Suppressor macrophage treated with lipopolysaccharide for 4 hours (primary cell): ENCODE measurements at regions not wholly inside any gene's neighbourhood (a gene's known extent, or its start where the extent isn't known, plus 50 kb on each side); places are given as distances from the start of the nearest gene placed in this dataset.

ENCODE experiments used
- DNase-seq: peaks from one replicate; pipeline ENCODE4 v3.0.0-alpha.2; 2020

GRCh38 chr3:27865731-27866130, 143.6 kb upstream of the EOMES start:
- no peak for DNase-seq

DNA sequence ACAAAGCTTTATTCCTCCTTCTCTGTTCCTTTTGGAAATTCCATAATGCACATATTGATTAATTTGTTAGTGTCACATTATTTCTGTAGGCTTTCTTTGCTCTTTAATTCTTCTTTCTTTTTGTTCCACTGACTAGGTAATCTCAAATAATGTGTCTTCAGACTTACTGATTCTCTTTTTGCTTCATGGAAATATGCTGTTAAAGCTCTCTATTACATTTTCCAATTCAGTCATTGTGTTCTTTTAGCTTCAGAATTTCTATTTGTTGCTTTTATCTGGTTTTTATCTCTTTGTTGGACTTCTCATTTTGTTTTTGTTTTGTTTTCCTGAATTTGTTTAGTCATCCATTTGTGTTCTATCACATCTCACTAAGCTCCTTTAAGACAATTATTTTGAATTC, 147.0 kb upstream of the EOMES start:
- DNase-seq: no peak

GRCh38 chr3:27877061-27878013, 155.2 kb upstream of the EOMES start:
- no peak for DNase-seq

DNA sequence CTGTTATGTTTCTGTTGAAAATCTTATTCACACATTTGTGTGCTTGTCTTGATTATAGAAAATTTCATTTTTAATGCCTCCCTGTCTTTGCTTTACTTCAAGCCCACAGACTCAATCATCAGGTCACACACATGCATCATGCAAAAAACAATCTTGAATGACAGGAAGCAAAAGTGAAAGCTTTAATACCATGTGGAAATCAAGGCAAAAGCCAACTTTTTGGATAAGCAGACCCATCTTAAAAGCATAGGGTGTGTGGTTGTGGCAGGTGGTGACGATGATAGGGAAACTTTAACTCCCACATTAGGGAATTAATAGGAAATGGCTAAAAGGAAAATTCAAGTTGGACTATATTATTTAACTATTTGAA, 155.9 kb upstream of the EOMES start:
- DNase-seq: no peak

GRCh38 chr3:27880969-27881892, 159.1 kb upstream of the EOMES start:
- no peak for DNase-seq

GRCh38 chr3:27883266-27883665, 161.1 kb upstream of the EOMES start:
- DNase-seq: no peak

DNA sequence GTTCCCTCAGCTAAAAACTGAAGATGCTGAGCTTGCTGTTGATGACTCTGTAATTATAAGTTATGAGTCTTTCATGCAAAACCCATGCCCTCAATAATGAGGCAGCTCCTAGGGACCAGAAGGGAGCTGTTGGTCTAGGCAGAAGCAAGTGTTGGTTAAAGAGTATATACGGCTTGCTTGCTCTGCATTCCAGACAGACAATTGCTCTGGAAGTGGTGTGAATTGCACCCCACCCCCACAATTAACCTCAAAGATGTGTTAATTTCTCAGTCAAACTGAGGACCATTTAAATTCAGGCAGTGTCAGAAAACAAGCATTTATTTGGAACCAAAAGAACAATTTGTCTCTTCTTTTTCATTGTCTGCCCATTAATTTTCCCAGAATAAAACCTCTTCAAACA, 163.5 kb upstream of the EOMES start:
- no peak for DNase-seq

DNA sequence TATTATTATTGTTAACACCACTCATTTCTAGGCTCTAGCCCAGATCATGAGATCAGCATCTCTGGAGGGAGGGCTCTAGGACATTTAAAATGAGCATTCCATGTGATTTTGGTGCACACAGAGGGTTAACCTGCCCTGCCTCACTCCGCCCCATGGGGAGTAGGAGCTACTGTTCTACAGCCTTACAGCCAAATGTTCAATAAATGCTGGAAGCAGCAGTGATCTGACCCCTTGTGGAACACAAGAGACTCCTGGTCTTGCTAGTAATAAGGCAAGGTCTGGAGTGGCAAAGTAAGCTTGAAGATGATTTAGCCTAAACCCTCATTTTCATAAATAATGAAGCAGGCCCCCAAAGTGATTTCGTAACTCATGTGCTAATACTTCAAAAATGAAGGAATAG, 166.4 kb upstream of the EOMES start:
- DNase-seq: no peak

GRCh38 chr3:27889745-27890144, 167.6 kb upstream of the EOMES start:
- no peak for DNase-seq

DNA sequence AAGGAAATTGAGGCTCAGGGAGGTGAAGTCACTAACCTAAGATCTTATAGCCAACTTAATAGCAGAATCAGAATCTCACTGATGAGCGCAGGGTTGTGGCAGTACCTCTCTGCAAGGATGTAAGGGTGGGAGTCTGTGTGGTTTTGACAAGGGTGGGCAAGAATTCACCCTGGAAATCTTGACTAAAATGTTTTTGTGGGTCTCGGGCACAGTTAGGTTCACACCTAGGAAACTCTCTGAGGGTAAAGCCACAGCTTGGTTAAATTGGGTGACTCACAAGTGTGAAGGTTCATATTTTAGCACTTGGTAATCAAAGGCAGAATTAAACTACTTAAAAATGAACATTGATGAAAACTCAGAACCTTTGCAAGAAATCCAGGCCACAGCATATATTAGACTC, 178.2 kb upstream of the EOMES start:
- no peak for DNase-seq

DNA sequence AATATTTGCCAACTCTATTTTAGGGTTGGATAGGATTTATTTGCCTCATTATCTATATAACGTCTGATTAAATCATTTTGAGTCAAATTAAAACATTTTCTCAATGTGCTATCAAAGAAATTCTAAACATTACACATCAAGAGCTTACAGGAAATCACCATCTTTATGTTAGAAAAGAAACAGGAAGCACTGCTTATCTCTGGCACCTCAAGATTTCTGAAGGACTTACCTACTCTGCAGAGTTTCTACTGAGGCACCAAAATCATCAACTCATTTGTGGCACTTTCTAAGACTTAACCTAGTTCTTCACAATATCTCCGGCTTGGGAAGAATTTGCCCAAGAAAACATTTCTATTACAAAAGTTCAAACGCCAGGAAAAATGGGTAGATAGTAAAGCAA, 181.3 kb upstream of the EOMES start:
- DNase-seq: no peak

GRCh38 chr3:27905625-27906024, 183.5 kb upstream of the EOMES start:
- no peak for DNase-seq

GRCh38 chr3:27907148-27907547, 185.0 kb upstream of the EOMES start:
- DNase-seq: no peak

DNA sequence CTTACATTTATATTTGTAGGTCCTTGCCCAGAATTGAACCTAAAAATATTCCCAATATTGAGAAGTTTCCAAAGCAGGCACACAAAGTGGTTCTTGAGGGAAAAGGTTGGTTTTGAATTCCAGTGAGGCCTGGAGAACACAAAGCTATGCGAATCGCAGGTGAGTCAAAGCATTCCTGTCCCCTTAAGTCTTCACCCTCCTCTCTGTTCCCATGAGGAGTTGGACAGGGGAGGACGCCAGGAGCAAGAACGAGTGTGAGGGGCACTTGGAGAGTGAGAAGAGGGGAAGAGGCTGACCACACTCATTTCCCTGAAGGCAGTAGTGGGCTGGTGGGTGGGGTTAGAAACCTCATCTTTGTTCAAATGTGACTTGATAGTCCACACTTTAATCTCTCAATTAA, 185.8 kb upstream of the EOMES start:
- no peak for DNase-seq

GRCh38 chr3:27910456-27910855, 188.3 kb upstream of the EOMES start:
- DNase-seq: no peak

GRCh38 chr3:27914199-27914598, 192.1 kb upstream of the EOMES start:
- DNase-seq: peak; percentile 9

- DNase-seq: no peak
These were observed 201.4 kb upstream of the EOMES start for GRCh38 chr3:27923349-27924068.

- peak; percentile 86 for DNase-seq
These were observed 205.8 kb upstream of the EOMES start for GRCh38 chr3:27927882-27928281.

GRCh38 chr3:27930052-27930602, 208.0 kb upstream of the EOMES start:
- DNase-seq: peak; percentile 27

GRCh38 chr3:27935492-27935891, 213.4 kb upstream of the EOMES start:
- DNase-seq: no peak

DNA sequence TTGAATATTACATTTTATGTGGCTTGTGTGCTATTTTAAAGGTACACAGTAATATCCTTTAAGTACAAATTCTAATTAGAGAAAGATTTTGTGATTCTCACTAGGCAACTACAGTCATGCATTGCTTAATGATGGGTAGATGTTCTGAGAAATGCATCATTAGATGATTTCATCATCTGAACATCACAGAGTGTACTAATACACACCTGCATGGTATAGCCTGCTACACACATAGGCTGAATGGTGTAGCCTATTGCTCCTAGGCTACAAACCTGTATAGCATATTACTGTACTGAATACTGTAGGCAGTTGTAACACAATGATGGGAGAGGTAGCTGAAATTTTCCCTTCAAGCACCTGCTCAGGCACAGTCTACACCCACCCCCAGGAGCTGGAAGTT, 217.4 kb upstream of the EOMES start:
- no peak for DNase-seq

DNA sequence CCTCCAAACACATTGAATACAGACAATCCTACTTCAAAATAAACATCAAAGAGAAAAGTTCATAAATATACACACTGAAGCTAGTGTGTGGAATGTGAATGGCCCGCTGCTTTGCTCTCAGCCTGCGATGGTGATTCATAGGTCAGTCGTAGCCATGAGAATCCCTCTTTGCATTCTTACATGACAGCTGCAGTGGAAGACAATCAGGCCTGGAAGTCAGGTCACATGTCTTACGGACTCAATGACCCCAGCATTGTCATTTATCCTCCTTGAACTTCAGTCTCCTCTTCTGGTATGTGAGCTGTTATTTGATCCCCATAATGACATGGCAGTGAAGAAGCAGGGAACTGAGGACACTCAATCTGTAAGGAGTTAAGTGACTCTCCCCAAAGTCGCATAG, 217.8 kb upstream of the EOMES start:
- no peak for DNase-seq

DNA sequence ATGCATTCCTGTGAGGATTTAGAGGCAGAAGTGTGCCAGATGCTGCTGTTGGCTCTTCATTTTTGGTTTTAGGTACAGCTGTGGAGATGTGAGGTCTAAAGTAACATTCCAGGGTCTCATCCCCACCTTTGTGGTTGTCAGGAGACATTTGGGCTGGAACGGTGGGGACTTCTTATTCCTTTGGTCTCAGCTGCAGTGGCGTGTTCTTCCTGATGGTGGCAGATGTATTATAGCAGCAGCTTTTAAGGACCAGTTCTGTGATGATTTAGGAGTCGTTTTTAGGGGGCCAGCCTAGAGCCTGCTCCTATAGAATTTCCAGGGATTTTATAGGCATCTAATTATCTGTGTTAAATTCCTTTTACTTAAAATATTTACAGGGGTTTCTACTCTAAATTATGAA, 221.0 kb upstream of the EOMES start:
- peak; percentile 11 for DNase-seq
